ENCODE measurements at regions not wholly inside any gene's neighbourhood (a gene's known extent, or its start where the extent isn't known, plus 50 kb on each side); places are given as distances from the start of the nearest gene placed in this dataset.

GRCh38 chr4:108324450-108324849 is 155.7 kb upstream of the LEF1 start:
- no peak for DNase-seq

DNA sequence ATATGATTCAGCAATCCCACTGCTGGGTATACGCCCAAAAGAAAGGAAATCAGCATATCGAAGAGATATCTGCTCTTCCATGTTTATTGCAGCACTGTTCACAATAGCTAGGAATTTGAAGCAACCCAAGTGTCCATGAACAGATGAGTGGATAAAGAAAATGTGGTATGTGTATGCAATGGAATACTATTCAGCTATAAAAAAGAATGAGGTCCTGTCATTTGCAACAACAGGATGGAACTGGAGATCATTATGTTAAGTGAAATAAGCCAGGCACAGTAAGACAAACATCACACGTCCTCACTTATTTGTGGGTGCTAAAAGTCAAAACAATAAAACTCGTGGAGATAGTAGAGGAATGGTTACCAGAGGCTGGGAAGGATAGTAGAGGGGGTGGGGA is 153.8 kb upstream of the LEF1 start:
- no peak for DNase-seq

DNA sequence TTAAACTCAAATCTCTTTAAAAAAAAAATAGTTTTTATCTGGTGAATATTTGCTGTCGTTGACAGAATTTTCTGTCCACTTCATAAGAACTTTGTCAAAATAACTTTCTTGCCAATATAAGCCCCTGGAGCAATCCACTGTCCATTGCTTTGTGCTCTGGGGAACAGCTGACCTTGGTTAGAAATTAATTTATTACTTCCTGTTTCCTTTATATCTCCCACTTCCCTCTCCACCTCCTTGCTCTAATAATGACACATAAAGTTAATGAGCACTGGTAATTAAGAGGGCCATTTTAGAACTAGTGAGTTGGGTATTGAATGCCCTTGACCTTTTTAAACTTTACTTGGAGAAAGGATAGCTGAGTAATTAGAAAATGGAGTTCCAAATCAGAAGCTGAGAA is 151.3 kb upstream of the LEF1 start:
- peak; percentile 9 for DNase-seq

DNA sequence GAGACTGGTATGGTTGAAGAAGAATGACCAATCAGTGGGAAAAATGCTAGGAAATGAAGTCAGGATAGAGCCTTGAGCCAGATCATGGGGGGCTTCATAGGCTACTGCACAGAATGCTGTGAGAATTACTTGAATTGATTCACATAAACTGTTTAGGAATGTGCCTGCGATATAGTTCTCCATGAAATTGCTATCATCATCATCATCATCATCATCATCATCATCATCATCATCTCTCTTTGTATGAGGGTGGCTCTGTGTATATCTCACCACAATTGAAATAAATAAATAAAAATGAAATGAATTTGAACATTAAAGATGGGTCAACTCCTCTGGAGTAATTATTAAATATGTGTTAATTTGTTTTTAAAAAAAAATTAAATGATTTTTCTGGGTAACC is 148.6 kb upstream of the LEF1 start:
- DNase-seq = no peak

DNA sequence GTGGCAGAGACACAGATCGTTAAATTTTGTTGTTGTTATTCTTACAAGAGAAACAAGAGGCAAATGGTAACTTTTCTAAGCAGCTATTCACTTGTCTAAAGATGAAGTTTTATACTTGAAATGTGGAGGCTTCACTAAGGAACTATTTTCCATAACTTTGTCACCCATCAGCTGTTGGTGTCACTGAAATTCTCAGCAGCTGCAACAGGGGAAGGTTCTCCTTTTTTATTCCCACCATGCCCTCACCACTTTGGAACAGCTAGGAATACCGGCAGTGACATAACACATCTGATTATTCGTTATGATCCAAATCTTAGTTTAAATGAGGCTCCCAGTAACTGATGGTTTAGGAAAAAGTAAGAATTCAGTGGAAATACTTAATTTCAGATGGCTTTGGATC is 147.0 kb upstream of the LEF1 start:
- no peak for DNase-seq

GRCh38 chr4:108314900-108315589 is 146.3 kb upstream of the LEF1 start:
- DNase-seq = no peak

- no peak for DNase-seq
Measured at GRCh38 chr4:108313546-108314339, 145.0 kb upstream of the LEF1 start.

GRCh38 chr4:108311313-108311712 is 142.6 kb upstream of the LEF1 start:
- peak; percentile 5 for DNase-seq

DNA sequence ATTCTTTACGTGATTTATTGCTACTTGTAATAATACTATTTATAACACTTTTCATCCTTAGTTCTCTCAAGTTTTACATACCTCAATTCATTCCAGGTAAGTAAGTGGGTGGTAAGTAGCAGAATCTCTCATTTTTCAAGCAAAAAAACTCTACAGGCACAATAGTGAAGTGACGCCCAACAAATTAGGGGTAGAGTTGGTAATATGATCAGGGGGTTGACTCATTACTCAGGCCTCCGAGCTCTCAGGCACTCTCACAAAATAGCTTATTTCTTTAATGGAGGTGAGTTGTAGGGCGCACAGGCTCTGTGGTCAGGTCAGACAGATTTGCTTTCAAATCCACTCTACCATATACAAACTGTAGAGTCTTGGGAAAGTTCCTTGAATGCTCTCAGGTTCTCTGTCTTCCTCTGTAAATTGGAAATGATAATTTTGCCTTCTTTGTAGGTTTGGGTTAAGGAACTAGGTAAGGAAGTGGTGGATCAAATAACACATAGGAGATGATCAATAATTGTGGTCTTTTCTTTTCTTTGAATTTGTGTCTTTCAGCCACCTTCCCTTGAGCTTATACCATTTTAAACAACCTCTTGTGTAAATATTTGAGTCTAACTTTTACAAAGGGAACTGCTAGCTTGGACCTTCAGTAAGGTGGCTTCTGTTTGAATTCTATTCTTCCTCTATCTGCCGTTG is 134.9 kb upstream of the LEF1 start:
- DNase-seq = peak; percentile 81

- peak; percentile 7 for DNase-seq
Measured at GRCh38 chr4:108301545-108302251, 133.0 kb upstream of the LEF1 start.

DNA sequence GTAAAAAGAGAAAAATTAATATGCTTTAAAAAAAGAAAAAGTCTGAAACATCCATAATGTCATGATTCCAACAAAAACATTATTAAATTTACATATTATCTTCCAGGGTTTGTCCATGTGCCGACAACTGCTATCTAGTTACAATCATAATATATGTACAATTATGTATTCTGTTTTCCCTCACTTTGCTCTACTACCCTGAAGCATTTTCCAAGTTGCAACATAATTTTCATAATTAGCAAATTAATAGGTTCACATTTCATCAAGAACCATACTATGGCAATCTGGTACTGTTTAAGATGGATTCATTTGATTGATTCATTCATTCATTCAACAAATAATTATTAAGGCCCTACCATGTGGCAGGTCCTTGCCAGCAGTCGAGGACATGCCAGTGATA is 128.9 kb upstream of the LEF1 start:
- DNase-seq = peak; percentile 22

DNA sequence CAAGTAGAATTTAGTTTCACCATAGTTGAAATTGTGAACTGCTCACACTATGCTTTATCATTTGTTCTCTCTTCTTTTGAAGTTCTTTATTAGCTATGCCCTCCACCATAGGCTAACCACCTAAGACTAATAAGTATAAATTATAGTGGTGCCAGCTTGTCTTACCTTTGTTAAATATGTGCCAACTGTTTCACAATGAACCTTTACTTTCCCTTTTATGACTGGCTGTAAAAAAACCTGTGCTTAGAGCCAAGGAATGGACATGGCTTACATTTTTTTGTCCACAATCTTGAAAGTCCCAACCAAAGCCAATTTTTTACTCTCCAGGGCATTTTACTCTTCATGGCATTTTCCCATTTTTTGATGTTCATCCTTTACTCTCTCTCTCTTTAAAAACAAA is 123.5 kb upstream of the LEF1 start:
- peak; percentile 76 for DNase-seq

DNA sequence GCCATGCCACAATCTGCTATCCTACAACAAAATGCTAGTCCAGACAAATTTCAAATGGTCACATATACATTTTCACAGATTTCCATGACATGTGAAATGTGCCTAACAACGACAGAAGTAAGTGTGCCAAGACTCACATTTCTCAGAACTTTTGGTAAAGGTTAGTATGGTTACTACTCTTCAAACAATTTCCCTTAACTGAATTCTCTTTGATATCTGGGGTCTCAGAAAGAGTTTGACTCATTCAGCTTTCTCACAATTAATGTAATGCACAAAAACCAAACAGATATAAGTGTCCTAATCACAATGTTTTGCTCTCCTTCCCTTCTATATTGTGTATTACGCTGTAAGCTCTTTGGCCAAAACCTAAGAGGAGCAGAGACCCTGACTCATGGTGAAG is 122.4 kb upstream of the LEF1 start:
- DNase-seq = no peak

DNA sequence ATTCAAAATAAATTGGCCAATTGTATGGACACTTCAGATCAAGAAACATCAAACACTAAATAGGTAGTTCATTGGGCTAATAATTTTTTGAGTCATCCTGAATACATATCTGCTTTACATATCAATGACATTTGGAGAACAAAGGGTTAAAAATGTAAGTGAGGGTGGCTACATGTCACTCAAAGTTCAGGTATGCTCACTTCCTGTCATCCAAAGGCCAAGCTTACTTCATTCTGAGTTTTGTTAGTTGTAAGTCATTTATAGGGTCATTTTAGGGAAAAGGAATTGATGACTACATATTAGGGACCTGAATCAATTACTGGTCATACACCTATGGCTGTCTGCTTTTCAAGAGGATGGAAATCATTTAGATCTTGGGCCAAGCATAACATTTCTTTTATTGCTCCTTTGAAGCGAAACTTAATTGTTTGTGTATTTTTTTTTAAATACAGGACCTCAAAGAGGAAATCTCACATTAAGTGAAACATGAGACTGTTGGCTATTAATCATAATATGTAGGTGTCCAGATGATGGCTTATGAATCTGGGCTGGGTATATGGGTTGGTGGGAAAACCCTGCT is 119.2 kb upstream of the LEF1 start:
- DNase-seq = peak; percentile 87

GRCh38 chr4:108280072-108280471 is 111.3 kb upstream of the LEF1 start:
- DNase-seq = no peak

GRCh38 chr4:108276690-108277089 is 108.0 kb upstream of the LEF1 start:
- DNase-seq = no peak

DNA sequence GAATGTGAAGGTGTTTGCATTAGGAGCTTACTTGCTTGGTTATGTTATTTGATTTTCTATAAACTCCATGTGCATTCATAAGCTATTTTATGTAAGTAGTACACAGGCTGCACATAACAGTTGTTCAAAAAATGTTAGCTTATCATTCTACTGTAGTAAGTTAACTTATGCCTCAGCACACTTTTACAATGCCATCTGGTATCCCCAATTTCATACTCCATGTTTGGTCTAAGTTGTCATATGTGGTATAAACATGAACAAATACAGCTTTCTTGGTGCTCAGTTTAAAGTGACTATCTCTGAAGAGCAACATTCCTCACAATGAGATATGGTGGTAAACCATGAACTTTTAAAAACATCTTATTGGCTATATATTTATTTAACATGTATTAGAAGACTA is 104.3 kb upstream of the LEF1 start:
- DNase-seq = no peak

- DNase-seq = peak; percentile 88
Measured at GRCh38 chr4:108272561-108272960, 103.8 kb upstream of the LEF1 start.

DNA sequence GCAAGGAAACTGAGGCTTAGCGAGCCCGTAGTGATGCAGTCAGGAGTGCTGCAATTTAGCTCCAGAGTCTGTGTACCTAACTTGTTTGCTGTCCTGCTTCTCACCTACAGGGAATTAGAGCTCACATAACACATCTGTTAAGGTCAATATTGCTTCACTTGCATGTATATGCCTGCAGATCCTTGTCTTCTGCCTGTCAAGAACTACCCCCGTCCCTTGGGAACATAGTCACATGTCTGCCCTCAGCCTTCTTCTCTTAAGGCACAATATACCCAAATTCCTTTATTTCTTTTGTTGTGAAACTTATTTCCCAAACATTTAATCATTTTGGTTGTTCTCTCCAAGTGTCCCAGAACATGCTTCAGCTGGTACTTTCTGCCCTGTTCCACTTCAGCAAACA is 103.3 kb upstream of the LEF1 start:
- DNase-seq = peak; percentile 93

GRCh38 chr4:108270466-108271450 is 102.0 kb upstream of the LEF1 start:
- DNase-seq = peak; percentile 14

GRCh38 chr4:108264693-108265092 is 96.0 kb upstream of the LEF1 start:
- no peak for DNase-seq

GRCh38 chr4:108263057-108263456 is 94.3 kb upstream of the LEF1 start:
- peak; percentile 42 for DNase-seq

All from NCI-H69 (cell line).